ENCODE measurements at regions not wholly inside any gene's neighbourhood (a gene's known extent, or its start where the extent isn't known, plus 50 kb on each side); places are given as distances from the start of the nearest gene placed in this dataset.

DNA sequence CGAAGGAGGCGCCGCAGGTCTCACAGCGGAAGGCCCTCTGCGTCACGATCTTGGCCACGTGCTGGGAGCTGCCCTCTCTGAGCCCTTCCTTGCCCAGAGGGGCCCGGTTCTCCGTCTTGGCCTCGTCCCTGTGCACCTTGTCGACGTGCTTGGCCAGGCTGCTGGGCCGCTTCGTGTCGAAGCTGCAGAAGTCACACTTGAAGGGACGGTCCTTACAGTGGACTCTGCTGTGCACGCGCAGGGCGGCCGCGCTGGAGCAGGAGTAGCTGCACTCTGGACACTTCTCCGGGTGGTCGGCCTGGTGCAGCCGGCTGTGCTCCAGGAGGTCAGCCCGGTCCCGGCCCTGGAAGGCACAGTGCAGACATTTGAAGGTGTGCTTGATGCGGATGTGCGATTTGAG lies 106.9 kb downstream of the ZFP64 start:
- Histone ChIP-seq H3K4me2 (ENCODE audit: low read depth, low read length, poor library complexity, severe bottlenecking) (no peak overlapping the region), H3K9me3 (ENCODE audit: insufficient read depth, low read depth, low read length) (peaks cover 16% of the 10 kb centered on the region; the same call in 1 of the 2 replicates), H3K4me1 (ENCODE audit: insufficient read depth, low read length, poor library complexity, severe bottlenecking) (peaks cover 31% of the 10 kb centered on the region), H3F3A (ENCODE audit: low read depth) (no peaks in the 10 kb centered on the region; the same call in 1 of the 2 replicates), H2AFZ (ENCODE audit: low read length) (no peak overlapping the region), H3K9ac (ENCODE audit: low read depth, low read length, poor library complexity, severe bottlenecking) (no peak overlapping the region), H3K36me3 (ENCODE audit: insufficient read depth, low read length) (no peaks in the 10 kb centered on the region; the same call in 1 of the 2 replicates), H3K4me3 (ENCODE audit: low read length, poor library complexity, severe bottlenecking) (no peak overlapping the region), H3K27me3 (ENCODE audit: insufficient read depth, low read length, poor library complexity, severe bottlenecking) (no peaks in the 10 kb centered on the region), H3K79me2 (ENCODE audit: insufficient read depth, low read length) (no peaks in the 10 kb centered on the region), H4K20me1 (ENCODE audit: insufficient read depth, low read length, poor library complexity, severe bottlenecking) (no peaks in the 10 kb centered on the region), H3K9me2 (replicated peaks; ENCODE audit: low read depth, low read length) (no peaks in the 10 kb centered on the region)
- no peak for TF ChIP-seq EZH2phosphoT487 (IDR thresholded peaks at IDR 0.05; ENCODE audit: borderline replicate concordance)
- no peak for TF ChIP-seq CTCF (conservative IDR thresholded peaks at IDR 0.05; ENCODE audit: low read length)

DNA sequence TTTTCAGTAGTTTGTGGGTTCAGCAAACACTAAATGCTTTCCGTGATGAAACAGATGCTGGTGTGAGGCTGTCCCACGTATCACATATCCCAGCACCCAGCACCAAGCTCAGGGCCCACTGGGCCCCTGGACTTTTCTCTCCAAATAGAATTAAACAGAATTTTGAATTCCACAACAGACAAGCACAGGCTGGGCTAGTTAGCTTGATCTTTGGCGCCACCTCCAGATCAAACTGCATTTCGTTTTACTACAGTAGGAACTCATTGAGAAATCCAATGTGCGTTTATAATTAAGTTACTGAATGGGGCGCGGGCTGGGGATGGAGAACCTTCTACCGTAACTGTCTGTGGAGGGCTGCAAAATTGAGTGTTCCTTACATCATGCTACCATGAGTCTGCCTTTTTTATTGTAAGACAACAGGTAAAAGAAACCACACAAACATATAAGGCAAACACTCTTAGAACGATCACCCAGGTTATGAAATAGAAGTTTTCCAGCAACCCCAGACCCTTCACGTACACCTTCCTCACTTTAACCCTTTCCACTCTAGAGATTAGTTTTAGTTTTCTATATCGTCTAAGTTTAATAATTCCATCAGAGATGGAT lies 107.8 kb downstream of the ZFP64 start:
- Histone ChIP-seq H3K4me2 (ENCODE audit: low read depth, low read length, poor library complexity, severe bottlenecking) (no peak overlapping the region), H4K20me1 (ENCODE audit: insufficient read depth, low read length, poor library complexity, severe bottlenecking) (no peaks in the 10 kb centered on the region), H3K4me3 (ENCODE audit: low read length, poor library complexity, severe bottlenecking) (no peak overlapping the region), H3K27me3 (ENCODE audit: insufficient read depth, low read length, poor library complexity, severe bottlenecking) (no peaks in the 10 kb centered on the region), H3K9me3 (ENCODE audit: insufficient read depth, low read depth, low read length) (peaks cover 16% of the 10 kb centered on the region; the same call in 1 of the 2 replicates), H3K36me3 (ENCODE audit: insufficient read depth, low read length) (no peaks in the 10 kb centered on the region; the same call in 1 of the 2 replicates), H2AFZ (ENCODE audit: low read length) (no peak overlapping the region), H3F3A (ENCODE audit: low read depth) (no peaks in the 10 kb centered on the region; the same call in 1 of the 2 replicates), H3K9ac (ENCODE audit: low read depth, low read length, poor library complexity, severe bottlenecking) (no peak overlapping the region), H3K9me2 (replicated peaks; ENCODE audit: low read depth, low read length) (no peaks in the 10 kb centered on the region), H3K79me2 (ENCODE audit: insufficient read depth, low read length) (no peaks in the 10 kb centered on the region), H3K4me1 (ENCODE audit: insufficient read depth, low read length, poor library complexity, severe bottlenecking) (peaks cover 31% of the 10 kb centered on the region)
- no peak for TF ChIP-seq EZH2phosphoT487 (IDR thresholded peaks at IDR 0.05; ENCODE audit: borderline replicate concordance)
- peak; percentile 92 for TF ChIP-seq CTCF (conservative IDR thresholded peaks at IDR 0.05; ENCODE audit: low read length)

GRCh38 chr20:52082612-52083011 lies 109.0 kb downstream of the ZFP64 start:
- Histone ChIP-seq H4K20me1 (ENCODE audit: insufficient read depth, low read length, poor library complexity, severe bottlenecking) (no peaks in the 10 kb centered on the region), H3K9me2 (replicated peaks; ENCODE audit: low read depth, low read length) (no peaks in the 10 kb centered on the region), H3K4me2 (ENCODE audit: low read depth, low read length, poor library complexity, severe bottlenecking) (no peak overlapping the region), H3F3A (ENCODE audit: low read depth) (no peaks in the 10 kb centered on the region; the same call in 1 of the 2 replicates), H3K27me3 (ENCODE audit: insufficient read depth, low read length, poor library complexity, severe bottlenecking) (no peaks in the 10 kb centered on the region), H3K79me2 (ENCODE audit: insufficient read depth, low read length) (no peaks in the 10 kb centered on the region), H2AFZ (ENCODE audit: low read length) (no peak overlapping the region), H3K4me3 (ENCODE audit: low read length, poor library complexity, severe bottlenecking) (no peak overlapping the region), H3K4me1 (ENCODE audit: insufficient read depth, low read length, poor library complexity, severe bottlenecking) (peaks cover 31% of the 10 kb centered on the region), H3K9ac (ENCODE audit: low read depth, low read length, poor library complexity, severe bottlenecking) (no peak overlapping the region), H3K9me3 (ENCODE audit: insufficient read depth, low read depth, low read length) (peaks cover 10% of the 10 kb centered on the region; the same call in 1 of the 2 replicates), H3K36me3 (ENCODE audit: insufficient read depth, low read length) (no peaks in the 10 kb centered on the region; the same call in 1 of the 2 replicates)
- TF ChIP-seq CTCF (conservative IDR thresholded peaks at IDR 0.05; ENCODE audit: low read length) = no peak
- no peak for TF ChIP-seq EZH2phosphoT487 (IDR thresholded peaks at IDR 0.05; ENCODE audit: borderline replicate concordance)
